Small intestine (tissue), 7 donors: ENCODE measurements at regions not wholly inside any gene's neighbourhood (a gene's known extent, or its start where the extent isn't known, plus 50 kb on each side); places are given as distances from the start of the nearest gene placed in this dataset.

ENCODE experiments used
- DNase-seq, 2 donors: peaks; one replicate each; pipeline versions ENCODE4 v3.0.0 to v3.0.0-alpha.2; 2013
- FAIRE-seq: peaks from 2 replicates; lab custom pipeline; 2012; peaks lifted over from hg19 to GRCh38; lab: Jason Lieb, UNC
- H3K27ac ChIP-seq, 3 donors: one replicate each; pipeline ENCODE4 v1.5.1; 2013; ENCODE audit warnings: low read length in 2 of 3, mild to moderate bottlenecking in 2 of 3, control low read depth in 1 of 3, inconsistent platforms in 1 of 3, low read depth in 1 of 3, moderate library complexity in 1 of 3
- H3K27me3 ChIP-seq, 3 donors: one replicate each; pipeline ENCODE4 v1.6.1; 2013; ENCODE audit warnings: low read length in 3 of 3, inconsistent platforms in 1 of 3; ENCODE audit not compliant: control insufficient read depth in 3 of 3, insufficient read depth in 3 of 3
- H3K36me3 ChIP-seq, 3 donors: one replicate each; pipeline ENCODE4 v1.6.1; 2013; ENCODE audit warnings: low read length in 3 of 3, inconsistent platforms in 1 of 3, low read depth in 1 of 3, mild to moderate bottlenecking in 1 of 3, moderate library complexity in 1 of 3; ENCODE audit not compliant: control insufficient read depth in 3 of 3, insufficient read depth in 2 of 3
- H3K4me1 ChIP-seq, 3 donors: one replicate each; pipeline ENCODE4 v1.6.1; 2013; ENCODE audit warnings: low read length in 2 of 3, inconsistent platforms in 1 of 3, low read depth in 1 of 3, mild to moderate bottlenecking in 1 of 3, moderate library complexity in 1 of 3; ENCODE audit not compliant: control insufficient read depth in 3 of 3, insufficient read depth in 2 of 3
- H3K4me3 ChIP-seq, 3 donors: one replicate each; pipeline ENCODE4 v1.5.1; 2013; ENCODE audit warnings: low read length in 3 of 3, control low read depth in 1 of 3, inconsistent platforms in 1 of 3, low read depth in 1 of 3, mild to moderate bottlenecking in 1 of 3, moderate library complexity in 1 of 3
- H3K9me3 ChIP-seq, 2 donors: one replicate each; pipeline ENCODE4 v1.6.1; 2013; ENCODE audit warnings: low read depth in 1 of 2, low read length in 1 of 2; ENCODE audit not compliant: control insufficient read depth in 2 of 2, insufficient read depth in 1 of 2
- WGBS, 3 donors: extraction: QIAGEN DNeasy Blood & Tissue Kit; methylation state at CpG; one replicate each; pipeline ENCODE4 v1.1.7; 2013; 5-methylcytosine and 5-hydroxymethylcytosine counted together
- donor health status: healthy with polysubstance abuse.
- donor health status: control.
- donor health status: control.
- donor health status: Bipolar disorder and iron deficiency.
- donor health status: healthy.

- Histone ChIP-seq H3K27me3 (no peaks in the 10 kb centered on the region), H3K4me3 (no peak overlapping the region), H3K36me3 (no peaks in the 10 kb centered on the region), H3K9me3 (no peaks in the 10 kb centered on the region), H3K4me1 (no peaks in the 10 kb centered on the region), H3K27ac (no peak overlapping the region)
- WGBS, 3 donors = 40 to 42% (median 41%) methylated on average over 1 of the region's 1 CpG
- FAIRE-seq = no peak
- no peak for DNase-seq
Observed at GRCh38 chr4:18241727-18242126, 220.2 kb upstream of the LCORL start.

DNA sequence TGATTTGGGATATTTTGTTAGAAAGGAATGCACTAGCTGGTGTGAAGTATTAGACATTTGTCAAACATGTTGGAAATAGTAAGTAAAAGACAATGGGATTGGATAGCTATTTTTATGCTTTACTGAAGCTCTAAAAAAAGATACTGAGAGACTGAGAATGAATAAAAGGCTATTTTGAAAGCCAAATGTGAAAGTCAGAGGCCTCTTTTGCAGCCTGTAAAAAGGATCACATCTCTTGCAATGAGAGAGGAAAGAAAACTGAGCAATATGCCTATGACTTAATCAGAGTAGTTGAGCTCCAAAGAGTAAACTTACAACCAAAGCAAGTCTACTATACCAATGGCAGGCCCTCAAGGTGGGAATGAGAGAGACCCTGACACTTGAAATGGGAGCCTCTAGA is 212.6 kb upstream of the LCORL start:
- Histone ChIP-seq H3K27me3 (no peaks in the 10 kb centered on the region), H3K4me3 (no peak overlapping the region), H3K27ac (no peak overlapping the region), H3K4me1 (no peaks in the 10 kb centered on the region), H3K9me3 (peaks cover 0 to 10% of the 10 kb centered on the region in 2 donors), H3K36me3 (no peaks in the 10 kb centered on the region)
- DNase-seq = no peak
- no peak for FAIRE-seq

DNA sequence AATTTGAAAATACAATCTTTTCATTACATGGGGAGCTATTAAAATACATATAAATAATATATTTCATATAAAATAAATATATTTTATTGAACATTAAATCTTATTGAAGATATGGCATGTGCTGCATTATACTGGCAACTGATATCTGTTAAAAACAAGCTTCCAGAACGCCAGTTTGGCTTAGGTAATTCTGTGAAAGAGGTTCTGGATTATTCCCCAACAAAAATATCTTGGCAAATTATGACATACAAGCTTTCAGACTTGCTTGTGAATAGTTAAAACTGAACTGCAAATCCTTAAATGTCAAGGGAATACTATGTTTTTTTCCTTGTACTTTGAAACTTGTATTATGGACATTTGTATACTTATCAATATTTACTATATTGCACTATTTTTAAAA is 210.2 kb upstream of the LCORL start:
- DNase-seq (no peak), FAIRE-seq (peak; percentile 53)
- Histone ChIP-seq H3K27ac (no peak overlapping the region), H3K4me1 (no peaks in the 10 kb centered on the region), H3K36me3 (no peaks in the 10 kb centered on the region), H3K4me3 (no peak overlapping the region), H3K27me3 (no peaks in the 10 kb centered on the region), H3K9me3 (peaks cover 0 to 21% of the 10 kb centered on the region in 2 donors)
- WGBS, 3 donors = 58 to 76% (median 61%) methylated on average over 1 of the region's 1 CpG

DNA sequence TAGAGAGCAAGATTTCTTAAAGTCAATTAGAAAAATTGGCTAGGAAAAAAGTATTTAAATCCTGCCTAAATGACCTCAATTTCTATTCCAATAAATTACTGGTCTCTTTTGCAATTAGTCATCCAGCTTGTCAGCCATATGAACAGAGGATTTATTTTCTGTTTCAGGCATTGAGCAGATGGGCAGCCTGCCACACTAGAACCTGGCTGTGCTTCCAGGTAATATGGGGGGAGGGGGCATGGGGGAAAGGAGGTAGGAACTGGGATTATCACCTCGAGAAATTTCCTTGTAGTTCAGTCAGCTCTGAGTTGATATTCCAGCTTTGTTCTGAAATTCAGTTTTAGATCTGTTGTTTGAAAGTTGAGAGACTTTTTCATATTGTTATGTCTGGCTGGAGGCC is 206.3 kb upstream of the LCORL start:
- Histone ChIP-seq H3K27ac (no peak overlapping the region), H3K4me1 (no peaks in the 10 kb centered on the region), H3K36me3 (no peaks in the 10 kb centered on the region), H3K9me3 (peaks cover 0 to 21% of the 10 kb centered on the region in 2 donors), H3K4me3 (no peak overlapping the region), H3K27me3 (no peaks in the 10 kb centered on the region)
- FAIRE-seq (no peak), DNase-seq (no peak)
- 50 to 60% (median 57%) methylated on average over 1 of the region's 1 CpG for WGBS, 3 donors

- 65 to 71% (median 68%) methylated on average over 5 of the region's 5 CpGs for WGBS, 3 donors
- no peak for FAIRE-seq
- H3K9me3 ChIP-seq = peaks cover 0 to 6% of the 10 kb centered on the region in 2 donors
- no peak for DNase-seq
- H3K27me3 ChIP-seq = no peaks in the 10 kb centered on the region
- no peaks in the 10 kb centered on the region for H3K4me1 ChIP-seq
- no peak overlapping the region for H3K4me3 ChIP-seq
- H3K27ac ChIP-seq = no peak overlapping the region
- H3K36me3 ChIP-seq = no peaks in the 10 kb centered on the region
Observed at GRCh38 chr4:18214411-18215055, 193.0 kb upstream of the LCORL start.

GRCh38 chr4:18213576-18214198 is 192.1 kb upstream of the LCORL start:
- Histone ChIP-seq H3K9me3 (peaks cover 0 to 6% of the 10 kb centered on the region in 2 donors), H3K4me1 (no peaks in the 10 kb centered on the region), H3K4me3 (no peak overlapping the region), H3K27me3 (no peaks in the 10 kb centered on the region), H3K27ac (no peak overlapping the region), H3K36me3 (no peaks in the 10 kb centered on the region)
- WGBS, 3 donors = 57 to 61% (median 61%) methylated on average over 3 of the region's 3 CpGs
- no peak for FAIRE-seq
- DNase-seq = no peak

GRCh38 chr4:18209448-18209847 is 187.9 kb upstream of the LCORL start:
- H3K36me3 ChIP-seq = no peaks in the 10 kb centered on the region
- H3K4me3 ChIP-seq = no peak overlapping the region
- no peaks in the 10 kb centered on the region for H3K4me1 ChIP-seq
- no peak for DNase-seq
- no peaks in the 10 kb centered on the region for H3K27me3 ChIP-seq
- no peak overlapping the region for H3K27ac ChIP-seq
- FAIRE-seq = no peak
- peaks cover 0 to 4% of the 10 kb centered on the region in 2 donors for H3K9me3 ChIP-seq

DNA sequence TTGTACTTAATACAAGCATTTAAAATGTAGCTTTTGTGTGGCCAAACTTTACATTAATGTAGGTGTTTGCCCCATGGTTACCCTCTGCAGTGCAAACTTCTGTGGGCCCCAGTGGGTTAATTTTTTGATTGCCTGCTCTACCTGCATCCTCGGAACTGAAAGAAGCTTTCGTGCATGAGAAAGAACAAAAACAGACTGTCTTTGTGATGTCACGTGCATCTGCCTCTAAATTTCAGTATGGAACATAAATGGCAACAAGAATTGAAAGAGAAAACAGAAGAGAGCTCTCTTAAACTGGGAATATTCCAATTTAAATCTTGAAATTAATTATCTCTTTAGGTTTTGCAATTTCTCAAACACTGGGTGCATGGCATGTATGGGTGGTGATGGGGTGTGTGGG is 182.4 kb upstream of the LCORL start:
- FAIRE-seq (no peak), DNase-seq (no peak)
- Histone ChIP-seq H3K36me3 (no peaks in the 10 kb centered on the region), H3K27me3 (no peaks in the 10 kb centered on the region), H3K4me3 (no peak overlapping the region), H3K27ac (no peak overlapping the region), H3K9me3 (no peaks in the 10 kb centered on the region), H3K4me1 (no peaks in the 10 kb centered on the region)
- 35 to 60% (median 57%) methylated on average over 3 of the region's 3 CpGs for WGBS, 3 donors

DNA sequence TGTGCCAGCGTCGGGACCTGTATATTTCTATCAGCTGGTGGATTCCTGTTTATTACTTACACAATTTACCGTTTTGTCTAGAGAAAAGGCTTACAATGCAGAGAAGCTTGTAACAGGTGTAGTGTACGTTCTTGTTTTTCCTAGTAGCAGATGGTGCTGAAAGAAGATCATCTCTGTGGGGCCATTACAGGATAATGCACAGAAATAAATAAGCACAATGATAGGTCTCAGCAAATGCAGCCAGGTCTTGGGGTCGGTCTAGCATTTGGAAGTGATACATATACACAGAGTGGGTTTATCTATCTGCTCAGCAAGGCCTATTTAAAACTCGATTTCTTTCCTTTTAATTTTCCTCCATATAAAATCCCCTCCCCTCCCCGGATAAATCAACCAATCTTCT is 180.9 kb upstream of the LCORL start:
- no peak for DNase-seq
- 87 to 90% (median 88%) methylated on average over 7 of the region's 7 CpGs for WGBS, 3 donors
- H3K4me1 ChIP-seq = no peaks in the 10 kb centered on the region
- no peak overlapping the region for H3K27ac ChIP-seq
- FAIRE-seq = no peak
- H3K27me3 ChIP-seq = no peaks in the 10 kb centered on the region
- H3K36me3 ChIP-seq = no peaks in the 10 kb centered on the region
- H3K4me3 ChIP-seq = no peak overlapping the region
- H3K9me3 ChIP-seq = no peaks in the 10 kb centered on the region
